ENCODE measurements at regions not wholly inside any gene's neighbourhood (a gene's known extent, or its start where the extent isn't known, plus 50 kb on each side); places are given as distances from the start of the nearest gene placed in this dataset.

GRCh38 chr2:2574401-2575180 is 243.5 kb upstream of the MYT1L start:
- peaks cover 0 to 15% of the 10 kb centered on the region in 2 experiments for H3K27me3 ChIP-seq (replicated peaks in 1 of 2; ENCODE audit: control insufficient read depth in 2 of 2, extremely low read depth in 1 of 2, insufficient read depth in 2 of 2, low read length in 1 of 2)
- Mint-ChIP-seq H3K4me1 (no peaks in the 10 kb centered on the region), H3K27me3 (no peaks in the 10 kb centered on the region), H3K27ac (no peak overlapping the region), H3K36me3 (no peaks in the 10 kb centered on the region), H3K4me3 (no peak overlapping the region), H3K9me3 (no peaks in the 10 kb centered on the region)
- no peak overlapping the region for H3K27ac ChIP-seq (ENCODE audit: low read length)
- ATAC-seq (replicated peaks in 1 of 4) (no peak), DNase-seq (no peak)
- 94% methylated on average over 11 of the region's 16 CpGs for WGBS (ENCODE audit: insufficient coverage)
- no peak overlapping the region for H3K4me3 ChIP-seq (ENCODE audit: control insufficient read depth in 1 of 2, extremely low read depth in 1 of 2, low read length in 1 of 2)
- H3K4me1 ChIP-seq (ENCODE audit: control insufficient read depth in 1 of 2, extremely low read depth in 1 of 2, insufficient read depth in 2 of 2, low read length in 2 of 2), result no peaks in the 10 kb centered on the region
- CTCF ChIA-PET, result interaction anchor here in 1 of 2 donors (0.6 kb wide), 1 partner anchor 123 kb away, joined by 3 read pairs; no protein-coding TSS in a partner anchor
- H3K9me3 ChIP-seq, result no peaks in the 10 kb centered on the region
- H3K36me3 ChIP-seq (ENCODE audit: control insufficient read depth in 2 of 2, extremely low read depth in 1 of 2, insufficient read depth in 1 of 2, low read length in 1 of 2), result no peaks in the 10 kb centered on the region
- POLR2A ChIA-PET, result no interaction called here

- Mint-ChIP-seq H3K4me1 (no peaks in the 10 kb centered on the region), H3K36me3 (no peaks in the 10 kb centered on the region), H3K27ac (no peak overlapping the region), H3K4me3 (no peak overlapping the region), H3K27me3 (peaks cover 0 to 2% of the 10 kb centered on the region in 2 donors), H3K9me3 (no peaks in the 10 kb centered on the region)
- Histone ChIP-seq H3K9me3 (no peaks in the 10 kb centered on the region), H3K4me3 (ENCODE audit: control insufficient read depth in 1 of 2, extremely low read depth in 1 of 2, low read length in 1 of 2) (no peak overlapping the region), H3K36me3 (ENCODE audit: control insufficient read depth in 2 of 2, extremely low read depth in 1 of 2, insufficient read depth in 1 of 2, low read length in 1 of 2) (no peaks in the 10 kb centered on the region), H3K4me1 (ENCODE audit: control insufficient read depth in 1 of 2, extremely low read depth in 1 of 2, insufficient read depth in 2 of 2, low read length in 2 of 2) (no peaks in the 10 kb centered on the region), H3K27ac (ENCODE audit: low read length) (no peak overlapping the region), H3K27me3 (replicated peaks in 1 of 2; ENCODE audit: control insufficient read depth in 2 of 2, extremely low read depth in 1 of 2, insufficient read depth in 2 of 2, low read length in 1 of 2) (peaks cover 0 to 15% of the 10 kb centered on the region in 2 experiments)
- 94% methylated on average over 15 of the region's 15 CpGs for WGBS (ENCODE audit: insufficient coverage)
- ATAC-seq (replicated peaks in 1 of 4) (no peak), DNase-seq (no peak)
- CTCF ChIA-PET, result interaction anchor here in 1 of 2 donors (0.6 kb wide), 1 partner anchor 124 kb away, joined by 3 read pairs; no protein-coding TSS in a partner anchor
- POLR2A ChIA-PET, result no interaction called here
These were observed 242.7 kb upstream of the MYT1L start for GRCh38 chr2:2573658-2574293.

DNA sequence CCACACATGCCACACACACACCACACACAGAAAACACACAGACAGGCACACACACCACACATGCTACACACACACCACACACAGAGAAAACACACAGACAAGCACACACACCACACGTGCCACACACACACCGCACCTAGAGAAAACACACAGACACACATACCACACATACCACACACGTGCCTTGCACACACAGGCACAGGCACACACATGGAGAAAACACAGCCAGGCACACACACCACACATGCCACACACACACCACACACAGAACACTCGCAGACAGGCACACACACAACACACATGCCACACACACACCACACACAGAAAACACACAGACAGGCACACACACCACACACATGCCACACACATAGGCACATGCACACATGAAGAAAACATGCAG is 242.1 kb upstream of the MYT1L start:
- no peaks in the 10 kb centered on the region for H3K36me3 ChIP-seq (ENCODE audit: control insufficient read depth in 2 of 2, extremely low read depth in 1 of 2, insufficient read depth in 1 of 2, low read length in 1 of 2)
- Mint-ChIP-seq H3K36me3 (no peaks in the 10 kb centered on the region), H3K4me3 (no peak overlapping the region), H3K27me3 (peaks cover 0 to 2% of the 10 kb centered on the region in 2 donors), H3K27ac (no peak overlapping the region), H3K9me3 (no peaks in the 10 kb centered on the region), H3K4me1 (no peaks in the 10 kb centered on the region)
- H3K9me3 ChIP-seq, result no peaks in the 10 kb centered on the region
- CTCF ChIA-PET, result no interaction called here
- no peak overlapping the region for H3K4me3 ChIP-seq (ENCODE audit: control insufficient read depth in 1 of 2, extremely low read depth in 1 of 2, low read length in 1 of 2)
- ATAC-seq (replicated peaks in 1 of 4), result no peak
- 93% methylated on average over 4 of the region's 4 CpGs for WGBS (ENCODE audit: insufficient coverage)
- POLR2A ChIA-PET, result no interaction called here
- H3K4me1 ChIP-seq (ENCODE audit: control insufficient read depth in 1 of 2, extremely low read depth in 1 of 2, insufficient read depth in 2 of 2, low read length in 2 of 2), result no peaks in the 10 kb centered on the region
- peaks cover 0 to 15% of the 10 kb centered on the region in 2 experiments for H3K27me3 ChIP-seq (replicated peaks in 1 of 2; ENCODE audit: control insufficient read depth in 2 of 2, extremely low read depth in 1 of 2, insufficient read depth in 2 of 2, low read length in 1 of 2)
- no peak overlapping the region for H3K27ac ChIP-seq (ENCODE audit: low read length)
- DNase-seq, result no peak

- Histone ChIP-seq H3K4me1 (ENCODE audit: control insufficient read depth in 1 of 2, extremely low read depth in 1 of 2, insufficient read depth in 2 of 2, low read length in 2 of 2) (no peaks in the 10 kb centered on the region), H3K36me3 (ENCODE audit: control insufficient read depth in 2 of 2, extremely low read depth in 1 of 2, insufficient read depth in 1 of 2, low read length in 1 of 2) (no peaks in the 10 kb centered on the region), H3K27me3 (replicated peaks in 1 of 2; ENCODE audit: control insufficient read depth in 2 of 2, extremely low read depth in 1 of 2, insufficient read depth in 2 of 2, low read length in 1 of 2) (peaks cover 0 to 14% of the 10 kb centered on the region in 2 experiments), H3K27ac (ENCODE audit: low read length) (no peak overlapping the region), H3K4me3 (ENCODE audit: control insufficient read depth in 1 of 2, extremely low read depth in 1 of 2, low read length in 1 of 2) (no peak overlapping the region), H3K9me3 (no peaks in the 10 kb centered on the region)
- POLR2A ChIA-PET, result no interaction called here
- H3K27ac Mint-ChIP-seq, result no peak overlapping the region
- no peaks in the 10 kb centered on the region for H3K9me3 Mint-ChIP-seq
- peaks cover 0 to 2% of the 10 kb centered on the region in 2 donors for H3K27me3 Mint-ChIP-seq
- CTCF ChIA-PET, result no interaction called here
- H3K4me1 Mint-ChIP-seq, result no peaks in the 10 kb centered on the region
- ATAC-seq (replicated peaks in 1 of 4), result no peak
- no peak overlapping the region for H3K4me3 Mint-ChIP-seq
- no peaks in the 10 kb centered on the region for H3K36me3 Mint-ChIP-seq
- DNase-seq, result no peak
- 94% methylated on average over 25 of the region's 25 CpGs for WGBS (ENCODE audit: insufficient coverage)
These were observed 241.5 kb upstream of the MYT1L start for GRCh38 chr2:2572393-2573204.

DNA sequence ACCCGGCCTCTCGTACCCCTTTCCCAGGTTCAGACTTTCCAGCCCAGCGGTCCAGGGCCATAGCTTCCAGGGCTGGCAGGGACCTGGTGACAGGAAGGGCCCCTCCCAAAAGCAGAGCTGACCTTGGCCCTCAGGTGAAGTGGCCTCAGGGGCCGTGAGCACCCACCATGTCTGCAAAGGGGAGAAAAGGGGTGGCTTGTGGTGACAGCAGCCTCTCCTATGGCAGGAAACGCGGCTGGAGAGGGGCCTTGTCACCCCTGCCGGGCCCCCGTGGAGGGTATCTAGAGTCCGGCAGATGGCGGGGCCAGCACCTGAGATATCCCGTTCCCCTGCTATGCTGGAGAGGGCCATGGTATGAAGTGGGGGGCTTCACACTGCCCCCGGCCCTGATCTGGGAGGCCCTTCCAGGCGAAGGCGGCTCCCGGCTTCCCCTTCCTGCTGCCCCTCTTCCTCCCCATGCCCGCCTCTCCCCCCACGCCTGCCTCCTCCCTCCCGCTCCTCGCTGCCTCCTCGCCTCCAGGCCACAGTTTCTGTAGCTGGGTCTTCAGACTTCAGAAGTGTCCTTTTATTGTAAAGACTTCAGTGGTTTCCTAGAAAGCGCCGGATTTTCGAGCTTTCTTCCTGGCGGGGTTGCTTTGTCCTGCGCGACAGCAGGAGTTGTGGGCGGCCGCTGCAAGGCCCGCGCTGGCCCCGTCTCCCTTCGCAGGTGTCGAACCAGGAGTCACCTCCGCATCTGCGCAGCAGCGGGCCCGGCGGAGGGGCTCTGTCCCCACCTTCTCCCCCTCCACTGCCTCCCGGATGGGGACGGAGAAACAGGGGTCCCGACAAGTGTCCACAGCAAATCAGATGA is 240.5 kb upstream of the MYT1L start:
- no peaks in the 10 kb centered on the region for H3K9me3 ChIP-seq
- H3K36me3 ChIP-seq (ENCODE audit: control insufficient read depth in 2 of 2, extremely low read depth in 1 of 2, insufficient read depth in 1 of 2, low read length in 1 of 2), result no peaks in the 10 kb centered on the region
- ChIA-PET POLR2A (no interaction called here), CTCF (no interaction called here)
- Mint-ChIP-seq H3K4me1 (no peaks in the 10 kb centered on the region), H3K4me3 (no peak overlapping the region), H3K27me3 (peaks cover 0 to 2% of the 10 kb centered on the region in 2 donors), H3K9me3 (no peaks in the 10 kb centered on the region), H3K36me3 (no peaks in the 10 kb centered on the region), H3K27ac (no peak overlapping the region)
- WGBS (ENCODE audit: insufficient coverage), result 97% methylated on average over 25 of the region's 41 CpGs
- no peak overlapping the region for H3K27ac ChIP-seq (ENCODE audit: low read length)
- ATAC-seq (replicated peaks in 1 of 4), result no peak
- H3K4me3 ChIP-seq (ENCODE audit: control insufficient read depth in 1 of 2, extremely low read depth in 1 of 2, low read length in 1 of 2), result no peak overlapping the region
- peaks cover 0 to 10% of the 10 kb centered on the region in 2 experiments for H3K27me3 ChIP-seq (replicated peaks in 1 of 2; ENCODE audit: control insufficient read depth in 2 of 2, extremely low read depth in 1 of 2, insufficient read depth in 2 of 2, low read length in 1 of 2)
- no peaks in the 10 kb centered on the region for H3K4me1 ChIP-seq (ENCODE audit: control insufficient read depth in 1 of 2, extremely low read depth in 1 of 2, insufficient read depth in 2 of 2, low read length in 2 of 2)
- DNase-seq, result no peak

DNA sequence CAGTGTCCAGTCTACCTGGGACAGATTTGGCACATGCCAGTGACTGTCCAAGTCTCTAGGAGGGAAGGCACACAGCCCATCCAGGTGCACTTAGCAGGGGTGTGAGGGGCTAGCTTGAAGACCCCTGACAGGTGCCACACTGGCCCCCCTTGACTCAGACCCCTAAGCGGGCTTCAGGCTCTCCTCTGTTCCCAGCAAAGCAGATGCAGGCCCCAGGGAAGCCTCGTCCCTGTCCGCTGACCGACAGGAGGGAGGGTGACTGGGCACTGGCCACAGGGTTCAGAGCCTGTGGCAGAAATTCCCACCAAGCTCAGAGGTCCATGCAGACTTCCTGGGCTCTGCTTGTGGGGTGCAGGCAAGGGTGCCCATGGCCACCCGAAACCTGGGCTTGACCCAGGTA is 239.8 kb upstream of the MYT1L start:
- ChIA-PET POLR2A (no interaction called here), CTCF (no interaction called here)
- Mint-ChIP-seq H3K9me3 (no peaks in the 10 kb centered on the region), H3K36me3 (no peaks in the 10 kb centered on the region), H3K4me3 (no peak overlapping the region), H3K27me3 (peaks cover 0 to 2% of the 10 kb centered on the region in 2 donors), H3K27ac (no peak overlapping the region), H3K4me1 (no peaks in the 10 kb centered on the region)
- Histone ChIP-seq H3K36me3 (ENCODE audit: control insufficient read depth in 2 of 2, extremely low read depth in 1 of 2, insufficient read depth in 1 of 2, low read length in 1 of 2) (no peaks in the 10 kb centered on the region), H3K27ac (ENCODE audit: low read length) (no peak overlapping the region), H3K4me1 (ENCODE audit: control insufficient read depth in 1 of 2, extremely low read depth in 1 of 2, insufficient read depth in 2 of 2, low read length in 2 of 2) (no peaks in the 10 kb centered on the region), H3K27me3 (replicated peaks in 1 of 2; ENCODE audit: control insufficient read depth in 2 of 2, extremely low read depth in 1 of 2, insufficient read depth in 2 of 2, low read length in 1 of 2) (peaks cover 0 to 10% of the 10 kb centered on the region in 2 experiments), H3K4me3 (ENCODE audit: control insufficient read depth in 1 of 2, extremely low read depth in 1 of 2, low read length in 1 of 2) (no peak overlapping the region), H3K9me3 (no peaks in the 10 kb centered on the region)
- 95% methylated on average over 4 of the region's 5 CpGs for WGBS (ENCODE audit: insufficient coverage)
- DNase-seq (no peak), ATAC-seq (replicated peaks in 1 of 4) (no peak)

Data from T-cell (primary cell).